ENCODE measurements at regions not wholly inside any gene's neighbourhood (a gene's known extent, or its start where the extent isn't known, plus 50 kb on each side); places are given as distances from the start of the nearest gene placed in this dataset.

DNA sequence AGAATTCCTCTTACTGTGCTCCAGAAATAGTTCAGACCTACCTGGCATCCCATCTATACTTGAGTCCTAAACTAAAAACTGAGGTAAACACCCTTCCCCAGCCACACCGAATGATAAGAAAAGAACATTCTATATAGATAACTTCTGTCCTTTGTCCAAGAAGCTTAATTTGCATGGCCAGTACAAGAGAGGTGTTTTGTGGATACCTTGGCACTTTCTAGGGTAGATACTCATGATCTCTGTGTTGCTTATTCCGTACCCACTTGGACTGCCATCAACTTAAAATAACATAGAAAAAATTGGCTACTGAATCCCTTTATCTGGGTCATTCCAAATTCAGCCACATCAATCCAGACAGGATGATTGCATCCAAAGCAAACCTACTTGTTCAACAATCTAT, 1050.4 kb downstream of the STIM2 start:
- Histone ChIP-seq H3K27ac (ENCODE audit: low read length) (no peak overlapping the region), H3K27me3 (ENCODE audit: control insufficient read depth, insufficient read depth, low read length) (no peaks in the 10 kb centered on the region), H3K4me1 (ENCODE audit: control insufficient read depth, insufficient read depth, low read length) (no peaks in the 10 kb centered on the region), H3K9me3 (ENCODE audit: control insufficient read depth, insufficient read depth, low read length) (no peaks in the 10 kb centered on the region), H3K4me3 (ENCODE audit: low read length) (no peak overlapping the region), H3K36me3 (ENCODE audit: control insufficient read depth, insufficient read depth, low read length) (no peaks in the 10 kb centered on the region)
- no CpG with 5 or more reads among the region's 2 CpGs for WGBS (ENCODE audit: insufficient coverage, insufficient read length)
- no peak for DNase-seq (ENCODE audit: low read depth, low spot score)

DNA sequence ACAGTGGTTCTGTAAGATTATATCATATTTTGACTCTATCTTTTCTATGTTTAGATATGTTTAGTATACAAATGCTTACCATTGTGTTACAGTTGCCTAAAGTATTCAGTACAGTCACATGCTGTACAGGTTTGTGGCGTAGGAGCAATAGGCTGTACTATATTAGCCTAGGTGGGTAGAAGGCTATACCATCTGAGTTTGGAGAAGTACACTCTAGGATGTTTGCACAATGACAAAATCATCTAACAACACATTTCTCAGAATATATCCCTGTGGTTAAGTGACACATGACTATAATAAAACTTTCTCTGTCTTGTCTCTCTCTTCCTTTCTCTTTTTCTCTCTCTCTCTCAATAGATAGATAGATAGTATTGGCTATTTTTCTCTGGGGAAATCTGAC, 1053.1 kb downstream of the STIM2 start:
- no CpG with 5 or more reads among the region's 1 CpG for WGBS (ENCODE audit: insufficient coverage, insufficient read length)
- H3K9me3 ChIP-seq (ENCODE audit: control insufficient read depth, insufficient read depth, low read length): no peaks in the 10 kb centered on the region
- no peak for DNase-seq (ENCODE audit: low read depth, low spot score)
- H3K27me3 ChIP-seq (ENCODE audit: control insufficient read depth, insufficient read depth, low read length): no peaks in the 10 kb centered on the region
- no peaks in the 10 kb centered on the region for H3K4me1 ChIP-seq (ENCODE audit: control insufficient read depth, insufficient read depth, low read length)
- no peaks in the 10 kb centered on the region for H3K36me3 ChIP-seq (ENCODE audit: control insufficient read depth, insufficient read depth, low read length)
- H3K27ac ChIP-seq (ENCODE audit: low read length): no peak overlapping the region
- no peak overlapping the region for H3K4me3 ChIP-seq (ENCODE audit: low read length)

DNA sequence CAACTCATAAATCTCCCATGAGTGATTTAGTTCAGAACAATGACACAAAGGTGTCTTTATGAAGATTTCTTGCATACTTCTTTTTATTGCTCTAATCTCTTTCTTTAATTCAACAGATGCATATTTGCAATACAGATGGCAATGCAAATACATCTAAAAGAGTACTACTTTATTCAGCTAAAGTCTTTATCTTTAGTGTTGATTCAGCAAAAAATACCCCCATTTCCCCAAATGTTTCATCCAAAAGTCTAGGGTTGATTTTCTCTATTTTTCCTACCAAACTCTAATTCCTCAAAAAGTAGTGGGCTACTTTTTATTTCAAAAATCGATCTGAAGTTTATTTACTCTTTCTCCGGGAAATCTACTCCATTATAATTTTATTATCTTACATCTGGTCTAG, 1055.2 kb downstream of the STIM2 start:
- H3K4me3 ChIP-seq (ENCODE audit: low read length): no peak overlapping the region
- no peak overlapping the region for H3K27ac ChIP-seq (ENCODE audit: low read length)
- H3K4me1 ChIP-seq (ENCODE audit: control insufficient read depth, insufficient read depth, low read length): no peaks in the 10 kb centered on the region
- 100% methylated on average over 2 of the region's 2 CpGs for WGBS (ENCODE audit: insufficient coverage, insufficient read length)
- H3K36me3 ChIP-seq (ENCODE audit: control insufficient read depth, insufficient read depth, low read length): no peaks in the 10 kb centered on the region
- no peaks in the 10 kb centered on the region for H3K27me3 ChIP-seq (ENCODE audit: control insufficient read depth, insufficient read depth, low read length)
- no peak for DNase-seq (ENCODE audit: low read depth, low spot score)
- H3K9me3 ChIP-seq (ENCODE audit: control insufficient read depth, insufficient read depth, low read length): no peaks in the 10 kb centered on the region

DNA sequence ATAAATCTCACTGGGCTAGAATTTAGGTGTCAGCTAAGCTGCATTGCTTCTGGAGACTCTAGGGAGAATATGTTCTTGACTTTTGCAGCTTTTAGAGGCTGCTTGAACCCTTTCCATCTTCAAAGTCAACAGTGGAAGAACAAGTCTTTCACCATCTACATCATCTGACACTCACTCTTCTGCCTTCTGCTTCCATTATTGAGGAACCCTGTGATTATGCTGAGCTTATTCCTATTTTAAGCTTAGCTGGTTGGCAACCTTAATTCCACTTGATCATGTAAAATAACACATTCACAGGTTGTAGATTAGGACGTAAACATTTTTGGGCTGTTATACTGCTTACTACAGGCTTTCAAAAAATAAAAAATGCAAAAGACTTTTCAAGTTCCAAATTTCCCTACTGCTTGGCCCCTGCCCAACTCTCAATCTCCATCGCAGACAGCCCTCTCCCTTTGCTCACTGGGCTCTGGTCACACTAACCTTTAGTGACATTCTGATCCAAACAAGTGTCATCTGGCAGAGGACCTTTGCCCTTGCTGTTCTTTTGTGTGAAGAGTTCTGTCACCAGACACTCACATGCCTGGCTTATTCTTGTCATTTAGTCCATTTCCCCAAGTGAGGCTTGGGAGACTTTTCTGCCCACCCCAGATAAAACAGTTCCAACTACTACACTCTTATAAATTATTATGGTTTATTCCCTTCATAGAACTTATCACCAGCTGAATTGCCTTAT, 1056.0 kb downstream of the STIM2 start:
- Histone ChIP-seq H3K4me1 (ENCODE audit: control insufficient read depth, insufficient read depth, low read length) (no peaks in the 10 kb centered on the region), H3K36me3 (ENCODE audit: control insufficient read depth, insufficient read depth, low read length) (no peaks in the 10 kb centered on the region), H3K27ac (ENCODE audit: low read length) (no peak overlapping the region), H3K27me3 (ENCODE audit: control insufficient read depth, insufficient read depth, low read length) (no peaks in the 10 kb centered on the region), H3K4me3 (ENCODE audit: low read length) (no peak overlapping the region), H3K9me3 (ENCODE audit: control insufficient read depth, insufficient read depth, low read length) (no peaks in the 10 kb centered on the region)
- WGBS (ENCODE audit: insufficient coverage, insufficient read length): no CpG with 5 or more reads among the region's 2 CpGs
- DNase-seq (ENCODE audit: low read depth, low spot score): no peak

DNA sequence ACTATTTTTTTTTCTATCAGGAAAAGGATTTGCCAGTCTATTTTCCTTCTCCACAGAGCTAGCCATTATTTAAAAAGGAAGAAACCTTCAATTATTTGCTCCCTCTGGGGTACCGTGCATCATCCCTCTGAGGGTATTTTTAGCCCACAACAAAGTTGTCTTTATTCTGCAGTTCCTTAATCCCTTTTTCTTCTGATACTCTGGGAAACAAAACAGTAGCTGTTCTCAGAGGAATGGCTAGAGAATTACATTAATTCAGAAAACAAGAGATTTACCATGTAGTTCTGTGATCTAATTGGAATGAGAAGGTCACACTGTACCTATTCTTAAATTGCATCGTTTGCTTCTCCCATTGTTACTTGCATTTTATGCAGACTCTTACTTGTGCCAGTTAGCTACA, 1056.7 kb downstream of the STIM2 start:
- Histone ChIP-seq H3K9me3 (ENCODE audit: control insufficient read depth, insufficient read depth, low read length) (no peaks in the 10 kb centered on the region), H3K27me3 (ENCODE audit: control insufficient read depth, insufficient read depth, low read length) (no peaks in the 10 kb centered on the region), H3K4me3 (ENCODE audit: low read length) (no peak overlapping the region), H3K36me3 (ENCODE audit: control insufficient read depth, insufficient read depth, low read length) (no peaks in the 10 kb centered on the region), H3K27ac (ENCODE audit: low read length) (no peak overlapping the region), H3K4me1 (ENCODE audit: control insufficient read depth, insufficient read depth, low read length) (no peaks in the 10 kb centered on the region)
- no CpG with 5 or more reads among the region's 2 CpGs for WGBS (ENCODE audit: insufficient coverage, insufficient read length)
- DNase-seq (ENCODE audit: low read depth, low spot score): no peak

DNA sequence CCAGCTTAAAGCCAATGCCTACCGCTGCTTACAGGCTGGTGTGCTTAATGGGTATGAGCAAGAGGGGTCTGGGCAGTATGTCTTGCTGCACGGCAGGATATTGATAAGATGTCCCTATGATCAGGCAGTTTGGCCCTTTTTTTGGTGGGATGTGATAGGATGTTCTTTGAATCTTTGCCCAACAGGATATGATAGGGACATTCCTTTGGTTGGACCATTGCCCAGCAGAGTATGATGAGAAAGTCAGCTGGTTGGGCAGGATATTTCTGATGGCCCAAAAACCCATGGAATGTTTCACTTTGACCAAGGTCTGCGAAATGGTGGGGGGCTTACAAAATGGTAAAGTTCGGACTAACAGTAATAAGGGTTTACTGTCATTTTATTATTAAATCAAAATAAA, 1060.6 kb downstream of the STIM2 start:
- H3K36me3 ChIP-seq (ENCODE audit: control insufficient read depth, insufficient read depth, low read length): no peaks in the 10 kb centered on the region
- no peaks in the 10 kb centered on the region for H3K4me1 ChIP-seq (ENCODE audit: control insufficient read depth, insufficient read depth, low read length)
- H3K9me3 ChIP-seq (ENCODE audit: control insufficient read depth, insufficient read depth, low read length): no peaks in the 10 kb centered on the region
- no CpG with 5 or more reads among the region's 4 CpGs for WGBS (ENCODE audit: insufficient coverage, insufficient read length)
- H3K4me3 ChIP-seq (ENCODE audit: low read length): no peak overlapping the region
- DNase-seq (ENCODE audit: low read depth, low spot score): no peak
- no peak overlapping the region for H3K27ac ChIP-seq (ENCODE audit: low read length)
- H3K27me3 ChIP-seq (ENCODE audit: control insufficient read depth, insufficient read depth, low read length): no peaks in the 10 kb centered on the region

DNA sequence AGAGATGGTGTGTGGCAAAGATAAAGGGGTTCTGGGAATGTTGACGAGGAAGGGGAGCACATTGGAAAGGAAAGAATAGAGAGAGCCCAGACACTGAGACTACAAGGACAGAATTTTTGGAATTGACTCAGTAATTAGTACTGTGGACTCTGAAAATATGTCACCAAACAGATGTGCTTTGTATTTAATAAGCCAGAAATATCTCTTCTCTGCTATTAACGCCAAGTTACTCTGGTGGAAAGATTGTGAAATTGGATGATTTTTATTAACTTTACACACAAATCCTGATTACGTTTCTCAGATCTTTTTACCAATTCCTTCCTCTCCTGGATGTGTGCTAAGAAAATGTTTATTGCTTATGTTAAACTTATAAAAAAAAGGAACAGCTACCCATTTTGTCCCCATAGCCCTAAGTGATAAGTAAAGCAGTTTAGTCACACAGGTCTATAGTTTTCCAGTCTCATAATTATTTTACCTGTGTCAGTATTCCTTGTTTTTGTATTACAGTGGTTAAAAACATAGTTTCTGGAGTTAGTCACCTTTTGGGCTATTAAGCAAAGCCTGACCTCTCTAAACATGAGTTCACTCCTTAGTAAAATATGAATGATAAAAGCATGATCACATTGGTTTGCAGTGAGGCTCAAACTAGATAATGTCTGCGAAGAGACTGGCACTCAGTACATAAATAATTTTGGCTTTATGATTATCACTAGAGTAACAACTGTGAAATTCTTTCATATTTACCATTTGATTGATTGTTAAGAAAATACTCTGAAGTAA, 1068.3 kb downstream of the STIM2 start:
- H3K4me1 ChIP-seq (ENCODE audit: control insufficient read depth, insufficient read depth, low read length): no peaks in the 10 kb centered on the region
- no peaks in the 10 kb centered on the region for H3K27me3 ChIP-seq (ENCODE audit: control insufficient read depth, insufficient read depth, low read length)
- H3K4me3 ChIP-seq (ENCODE audit: low read length): no peak overlapping the region
- no peak overlapping the region for H3K27ac ChIP-seq (ENCODE audit: low read length)
- 100% methylated on average over 1 of the region's 4 CpGs for WGBS (ENCODE audit: insufficient coverage, insufficient read length)
- DNase-seq (ENCODE audit: low read depth, low spot score): no peak
- no peaks in the 10 kb centered on the region for H3K9me3 ChIP-seq (ENCODE audit: control insufficient read depth, insufficient read depth, low read length)
- no peaks in the 10 kb centered on the region for H3K36me3 ChIP-seq (ENCODE audit: control insufficient read depth, insufficient read depth, low read length)

DNA sequence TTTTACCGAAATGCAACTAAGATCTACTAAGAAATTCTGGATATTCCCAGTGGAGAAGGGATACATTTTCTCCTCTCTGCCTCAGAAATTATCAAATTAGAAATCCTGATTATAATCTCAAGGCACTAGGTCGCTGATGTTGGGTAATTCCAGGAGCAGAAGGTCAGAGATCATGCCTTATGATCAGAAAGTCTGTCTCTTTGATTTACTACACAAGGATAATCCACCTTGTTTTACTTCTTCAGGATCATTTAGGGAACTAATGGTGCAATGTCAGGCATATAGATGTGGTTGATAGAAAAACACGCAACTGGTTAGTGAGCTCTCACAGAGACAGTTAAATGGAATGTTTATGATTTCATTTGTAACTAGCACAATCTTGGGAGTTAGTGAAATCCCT, 1069.7 kb downstream of the STIM2 start:
- Histone ChIP-seq H3K27ac (ENCODE audit: low read length) (no peak overlapping the region), H3K9me3 (ENCODE audit: control insufficient read depth, insufficient read depth, low read length) (no peaks in the 10 kb centered on the region), H3K36me3 (ENCODE audit: control insufficient read depth, insufficient read depth, low read length) (no peaks in the 10 kb centered on the region), H3K4me1 (ENCODE audit: control insufficient read depth, insufficient read depth, low read length) (no peaks in the 10 kb centered on the region), H3K4me3 (ENCODE audit: low read length) (no peak overlapping the region), H3K27me3 (ENCODE audit: control insufficient read depth, insufficient read depth, low read length) (no peaks in the 10 kb centered on the region)
- WGBS (ENCODE audit: insufficient coverage, insufficient read length): no CpG with 5 or more reads among the region's 3 CpGs
- DNase-seq (ENCODE audit: low read depth, low spot score): no peak

DNA sequence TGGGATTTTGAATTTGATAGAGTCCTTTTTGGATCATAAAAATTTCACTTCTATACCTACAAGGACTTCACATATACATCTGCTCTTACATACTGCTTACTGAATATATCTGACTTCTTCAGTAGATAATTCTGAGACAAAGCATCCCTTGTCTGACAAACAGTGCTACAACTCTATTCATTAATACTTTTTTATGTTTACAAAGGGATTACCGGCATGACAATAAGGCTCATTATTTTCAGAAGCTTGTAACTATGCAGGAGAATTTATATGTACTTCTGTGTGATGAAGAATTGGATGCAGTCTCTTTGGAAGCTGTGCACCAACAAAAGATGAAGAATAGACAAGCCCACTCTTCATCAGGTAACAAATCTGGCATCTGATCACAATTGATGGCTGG, 1070.3 kb downstream of the STIM2 start:
- no CpG with 5 or more reads among the region's 1 CpG for WGBS (ENCODE audit: insufficient coverage, insufficient read length)
- Histone ChIP-seq H3K9me3 (ENCODE audit: control insufficient read depth, insufficient read depth, low read length) (no peaks in the 10 kb centered on the region), H3K27me3 (ENCODE audit: control insufficient read depth, insufficient read depth, low read length) (no peaks in the 10 kb centered on the region), H3K4me1 (ENCODE audit: control insufficient read depth, insufficient read depth, low read length) (no peaks in the 10 kb centered on the region), H3K4me3 (ENCODE audit: low read length) (no peak overlapping the region), H3K36me3 (ENCODE audit: control insufficient read depth, insufficient read depth, low read length) (no peaks in the 10 kb centered on the region), H3K27ac (ENCODE audit: low read length) (no peak overlapping the region)
- no peak for DNase-seq (ENCODE audit: low read depth, low spot score)

DNA sequence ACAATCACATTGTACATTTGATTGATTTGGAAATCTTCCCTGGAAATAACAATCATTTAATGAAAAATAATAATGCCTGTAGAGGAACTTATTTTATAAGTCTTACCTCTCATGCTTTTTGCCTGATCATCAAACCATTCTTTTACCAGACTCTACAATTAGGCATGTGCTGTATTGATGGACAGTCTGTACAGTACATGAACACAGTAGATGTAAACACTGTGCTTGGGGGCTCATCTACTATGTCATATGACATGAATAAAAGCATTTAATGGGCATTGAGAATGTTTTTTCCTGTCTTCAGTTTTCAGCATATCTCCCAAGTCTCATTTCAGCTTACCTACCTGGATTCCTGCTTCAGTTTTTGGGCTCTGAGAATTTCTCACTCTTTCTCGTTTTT, 1070.9 kb downstream of the STIM2 start:
- no peaks in the 10 kb centered on the region for H3K36me3 ChIP-seq (ENCODE audit: control insufficient read depth, insufficient read depth, low read length)
- no peak overlapping the region for H3K27ac ChIP-seq (ENCODE audit: low read length)
- no CpG with 5 or more reads among the region's 1 CpG for WGBS (ENCODE audit: insufficient coverage, insufficient read length)
- H3K27me3 ChIP-seq (ENCODE audit: control insufficient read depth, insufficient read depth, low read length): no peaks in the 10 kb centered on the region
- H3K4me3 ChIP-seq (ENCODE audit: low read length): no peak overlapping the region
- no peak for DNase-seq (ENCODE audit: low read depth, low spot score)
- H3K4me1 ChIP-seq (ENCODE audit: control insufficient read depth, insufficient read depth, low read length): no peaks in the 10 kb centered on the region
- no peaks in the 10 kb centered on the region for H3K9me3 ChIP-seq (ENCODE audit: control insufficient read depth, insufficient read depth, low read length)

DNA sequence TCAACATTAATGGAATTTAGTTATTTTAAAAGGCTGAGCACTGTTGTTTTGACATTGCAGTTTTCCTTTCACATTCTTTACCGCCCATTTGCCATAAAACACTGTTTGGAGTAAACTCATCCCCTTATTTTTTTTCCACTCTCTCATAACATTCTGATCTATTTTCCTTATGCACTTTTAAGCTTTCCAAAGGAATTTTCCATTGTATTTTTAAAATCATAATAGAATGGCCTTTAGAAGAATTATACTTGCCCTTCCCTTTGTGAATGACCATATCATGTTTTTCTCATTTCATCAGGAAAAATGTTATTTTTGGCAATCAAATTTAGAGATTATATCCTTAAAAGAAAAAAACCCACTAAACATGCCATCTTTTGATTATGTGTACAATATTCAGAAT, 1074.2 kb downstream of the STIM2 start:
- Histone ChIP-seq H3K9me3 (ENCODE audit: control insufficient read depth, insufficient read depth, low read length) (no peaks in the 10 kb centered on the region), H3K27ac (ENCODE audit: low read length) (no peak overlapping the region), H3K4me3 (ENCODE audit: low read length) (no peak overlapping the region), H3K27me3 (ENCODE audit: control insufficient read depth, insufficient read depth, low read length) (no peaks in the 10 kb centered on the region), H3K4me1 (ENCODE audit: control insufficient read depth, insufficient read depth, low read length) (no peaks in the 10 kb centered on the region), H3K36me3 (ENCODE audit: control insufficient read depth, insufficient read depth, low read length) (no peaks in the 10 kb centered on the region)
- no peak for DNase-seq (ENCODE audit: low read depth, low spot score)
- WGBS (ENCODE audit: insufficient coverage, insufficient read length): no CpG with 5 or more reads among the region's 1 CpG
